Astrocyte (in vitro differentiated cells and primary cell): ENCODE measurements at regions not wholly inside any gene's neighbourhood (a gene's known extent, or its start where the extent isn't known, plus 50 kb on each side); places are given as distances from the start of the nearest gene placed in this dataset.

Experiments
- DNase-seq: peaks from one replicate; pipeline ENCODE4 v3.0.0-alpha.2; 2010; ENCODE audit warnings: low read depth
- FAIRE-seq: peaks from 2 replicates; lab custom pipeline; 2011; peaks lifted over from hg19 to GRCh38; lab: Jason Lieb, UNC
- H2AFZ ChIP-seq: 2 replicates; pipeline ENCODE4 v1.6.0; 2012; ENCODE audit warnings: low read depth, low read length, inconsistent platforms
- H3K27ac ChIP-seq: 2 replicates; pipeline ENCODE4 v1.5.1; 2011; ENCODE audit warnings: low read depth, low read length, inconsistent platforms
- H3K27me3 ChIP-seq: 2 replicates; pipeline ENCODE4 v1.6.0; 2011; ENCODE audit warnings: low read length, inconsistent platforms; ENCODE audit not compliant: insufficient read depth
- H3K36me3 ChIP-seq: 2 replicates; pipeline ENCODE4 v1.5.1; 2011; ENCODE audit warnings: low read length, inconsistent platforms; ENCODE audit not compliant: insufficient read depth
- H3K4me1 ChIP-seq: 2 replicates; pipeline ENCODE4 v1.5.1; 2011; ENCODE audit warnings: low read length, inconsistent platforms; ENCODE audit not compliant: insufficient read depth
- H3K4me2 ChIP-seq: 2 replicates; pipeline ENCODE4 v1.6.0; 2012; ENCODE audit warnings: low read length, inconsistent platforms
- H3K4me3 ChIP-seq: 2 replicates; pipeline ENCODE4 v1.5.1; 2011; ENCODE audit warnings: low read depth, mild to moderate bottlenecking, low read length, inconsistent platforms; ENCODE audit not compliant: insufficient read depth
- H3K79me2 ChIP-seq: 2 replicates; pipeline ENCODE4 v1.6.0; 2012; ENCODE audit warnings: mild to moderate bottlenecking, low read length, inconsistent platforms; ENCODE audit not compliant: insufficient read depth
- H3K9ac ChIP-seq: 2 replicates; pipeline ENCODE4 v1.6.0; 2012; ENCODE audit warnings: mild to moderate bottlenecking, low read length, inconsistent platforms
- H3K9me3 ChIP-seq: 2 replicates; pipeline ENCODE4 v1.5.1; 2012; ENCODE audit warnings: low read depth, mild to moderate bottlenecking, low read length, inconsistent platforms; ENCODE audit not compliant: insufficient read depth
- H4K20me1 ChIP-seq: 2 replicates; pipeline ENCODE4 v1.6.0; 2012; ENCODE audit warnings: low read length, inconsistent platforms; ENCODE audit not compliant: insufficient read depth
- H3K27ac Mint-ChIP-seq: one replicate; pipeline ENCODE4 v1.8.0; 2021; ENCODE audit warnings: mild to moderate bottlenecking, mixed read lengths; ENCODE audit not compliant: unreplicated experiment
- H3K27me3 Mint-ChIP-seq: one replicate; pipeline ENCODE4 v1.8.0; 2021; ENCODE audit warnings: low read depth, mixed read lengths; ENCODE audit not compliant: unreplicated experiment
- H3K36me3 Mint-ChIP-seq: one replicate; pipeline ENCODE4 v1.8.0; 2021; ENCODE audit warnings: low read depth, mixed read lengths; ENCODE audit not compliant: unreplicated experiment
- H3K4me1 Mint-ChIP-seq: one replicate; pipeline ENCODE4 v1.8.0; 2021; ENCODE audit warnings: low read depth, mixed read lengths; ENCODE audit not compliant: unreplicated experiment
- H3K4me3 Mint-ChIP-seq: one replicate; pipeline ENCODE4 v1.8.0; 2021; ENCODE audit warnings: mild to moderate bottlenecking, moderate library complexity, mixed read lengths; ENCODE audit not compliant: unreplicated experiment
- H3K9me3 Mint-ChIP-seq: one replicate; pipeline ENCODE4 v1.8.0; 2021; ENCODE audit warnings: mild to moderate bottlenecking, mixed read lengths; ENCODE audit not compliant: unreplicated experiment
- EZH2 ChIP-seq: IDR thresholded peaks from 2 replicates; pipeline ENCODE4 v1.6.1; 2012; ENCODE audit warnings: mild to moderate bottlenecking, low read length, inconsistent platforms; ENCODE audit not compliant: insufficient read depth
- TF ChIP-seq, protein P1 (sequence below): IDR thresholded peaks from 2 replicates; pipeline ENCODE4 v1.5.1; 2011; ENCODE audit warnings: low read depth, mild to moderate bottlenecking, inconsistent platforms, low read length, moderate library complexity; ENCODE audit not compliant: insufficient read depth

- TF ChIP-seq EZH2 = no peak
- TF ChIP-seq, protein P1, sequence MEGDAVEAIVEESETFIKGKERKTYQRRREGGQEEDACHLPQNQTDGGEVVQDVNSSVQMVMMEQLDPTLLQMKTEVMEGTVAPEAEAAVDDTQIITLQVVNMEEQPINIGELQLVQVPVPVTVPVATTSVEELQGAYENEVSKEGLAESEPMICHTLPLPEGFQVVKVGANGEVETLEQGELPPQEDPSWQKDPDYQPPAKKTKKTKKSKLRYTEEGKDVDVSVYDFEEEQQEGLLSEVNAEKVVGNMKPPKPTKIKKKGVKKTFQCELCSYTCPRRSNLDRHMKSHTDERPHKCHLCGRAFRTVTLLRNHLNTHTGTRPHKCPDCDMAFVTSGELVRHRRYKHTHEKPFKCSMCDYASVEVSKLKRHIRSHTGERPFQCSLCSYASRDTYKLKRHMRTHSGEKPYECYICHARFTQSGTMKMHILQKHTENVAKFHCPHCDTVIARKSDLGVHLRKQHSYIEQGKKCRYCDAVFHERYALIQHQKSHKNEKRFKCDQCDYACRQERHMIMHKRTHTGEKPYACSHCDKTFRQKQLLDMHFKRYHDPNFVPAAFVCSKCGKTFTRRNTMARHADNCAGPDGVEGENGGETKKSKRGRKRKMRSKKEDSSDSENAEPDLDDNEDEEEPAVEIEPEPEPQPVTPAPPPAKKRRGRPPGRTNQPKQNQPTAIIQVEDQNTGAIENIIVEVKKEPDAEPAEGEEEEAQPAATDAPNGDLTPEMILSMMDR = no peak
- H4K20me1 ChIP-seq = peaks cover 79% of the 10 kb centered on the region
- H3K4me3 ChIP-seq = no peak overlapping the region
- FAIRE-seq = no peak
- no peak overlapping the region for H2AFZ ChIP-seq
- Mint-ChIP-seq H3K27ac (peak overlapping the region; percentile 83), H3K36me3 (peaks cover 2% of the 10 kb centered on the region), H3K9me3 (no peaks in the 10 kb centered on the region), H3K27me3 (no peaks in the 10 kb centered on the region), H3K4me1 (peaks cover 66% of the 10 kb centered on the region), H3K4me3 (no peak overlapping the region)
- DNase-seq = no peak
- no peak overlapping the region for H3K9ac ChIP-seq
- no peaks in the 10 kb centered on the region for H3K27me3 ChIP-seq
- no peak overlapping the region for H3K27ac ChIP-seq
- peaks cover 94% of the 10 kb centered on the region for H3K79me2 ChIP-seq
- no peaks in the 10 kb centered on the region for H3K9me3 ChIP-seq
- no peaks in the 10 kb centered on the region for H3K36me3 ChIP-seq
- H3K4me1 ChIP-seq = peaks cover 20% of the 10 kb centered on the region
- no peak overlapping the region for H3K4me2 ChIP-seq
Observed at GRCh38 chr1:39147099-39148025, 57.1 kb upstream of the MACF1 start.

- H3K36me3 Mint-ChIP-seq = peaks cover 6% of the 10 kb centered on the region
- Histone ChIP-seq H3K79me2 (peaks cover 94% of the 10 kb centered on the region), H3K36me3 (no peaks in the 10 kb centered on the region), H2AFZ (no peak overlapping the region), H3K9me3 (no peaks in the 10 kb centered on the region), H3K4me3 (no peak overlapping the region), H3K9ac (no peak overlapping the region), H3K27ac (no peak overlapping the region), H4K20me1 (peaks cover 79% of the 10 kb centered on the region), H3K4me2 (no peak overlapping the region), H3K4me1 (peaks cover 14% of the 10 kb centered on the region), H3K27me3 (no peaks in the 10 kb centered on the region)
- no peaks in the 10 kb centered on the region for H3K27me3 Mint-ChIP-seq
- H3K4me3 Mint-ChIP-seq = no peak overlapping the region
- peaks cover 67% of the 10 kb centered on the region for H3K4me1 Mint-ChIP-seq
- FAIRE-seq (no peak), DNase-seq (no peak)
- TF ChIP-seq EZH2 = no peak
- TF ChIP-seq, protein P1 = no peak
- peak overlapping the region; percentile 13 for H3K27ac Mint-ChIP-seq
- H3K9me3 Mint-ChIP-seq = no peaks in the 10 kb centered on the region
Observed at GRCh38 chr1:39148942-39149341, 55.6 kb upstream of the MACF1 start.

DNA sequence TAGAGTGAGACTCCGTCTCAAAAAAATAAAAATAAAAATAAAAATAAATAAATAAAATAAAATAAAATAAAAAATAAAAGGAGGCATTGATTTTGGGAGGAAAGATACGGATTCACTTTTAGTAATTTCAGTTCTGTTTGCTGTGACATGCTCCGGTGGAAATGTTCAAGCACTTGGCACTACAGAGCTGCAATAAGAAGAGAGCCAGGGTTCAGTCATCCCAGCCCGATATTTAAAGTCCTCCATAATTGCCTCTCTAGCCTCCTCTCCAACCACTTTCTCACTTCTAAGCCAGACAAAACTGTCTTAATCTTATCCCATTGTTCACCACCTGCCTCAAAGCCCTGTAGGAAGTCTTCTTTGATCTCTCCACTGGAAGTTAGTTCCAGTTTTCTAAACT is 55.0 kb upstream of the MACF1 start:
- H3K27ac ChIP-seq = no peak overlapping the region
- no peak overlapping the region for H3K4me3 ChIP-seq
- TF ChIP-seq, protein P1 = no peak
- H3K27me3 Mint-ChIP-seq = no peaks in the 10 kb centered on the region
- H3K9me3 Mint-ChIP-seq = no peaks in the 10 kb centered on the region
- DNase-seq = no peak
- peaks cover 80% of the 10 kb centered on the region for H4K20me1 ChIP-seq
- H3K4me1 Mint-ChIP-seq = peaks cover 68% of the 10 kb centered on the region
- H3K27ac Mint-ChIP-seq = no peak overlapping the region
- peaks cover 6% of the 10 kb centered on the region for H3K36me3 Mint-ChIP-seq
- no peaks in the 10 kb centered on the region for H3K36me3 ChIP-seq
- peaks cover 95% of the 10 kb centered on the region for H3K79me2 ChIP-seq
- no peak for FAIRE-seq
- no peaks in the 10 kb centered on the region for H3K9me3 ChIP-seq
- H3K4me1 ChIP-seq = peaks cover 20% of the 10 kb centered on the region
- H3K4me3 Mint-ChIP-seq = no peak overlapping the region
- H3K9ac ChIP-seq = no peak overlapping the region
- no peak overlapping the region for H2AFZ ChIP-seq
- H3K4me2 ChIP-seq = no peak overlapping the region
- no peaks in the 10 kb centered on the region for H3K27me3 ChIP-seq
